K562 (cell line): ENCODE measurements at regions not wholly inside any gene's neighbourhood (a gene's known extent, or its start where the extent isn't known, plus 50 kb on each side); places are given as distances from the start of the nearest gene placed in this dataset.

Source experiments
- ATF7 ChIP-seq: fragments of 450-650 bp; IDR thresholded peaks from 2 replicates; pipeline ENCODE4 v1.7.1; 2014; ENCODE audit warnings: mild to moderate bottlenecking, moderate library complexity
- BCOR ChIP-seq: fragments of 450-650 bp; IDR thresholded peaks from 2 replicates; pipeline ENCODE4 v1.6.1; 2016
- BMI1 ChIP-seq: fragments of 150-350 bp; IDR thresholded peaks from 2 replicates; pipeline ENCODE4 v1.6.1; 2014; ENCODE audit warnings: low read length
- CREM ChIP-seq: IDR thresholded peaks from 2 replicates; pipeline ENCODE4 v1.6.1; 2014; ENCODE audit warnings: antibody characterized with exemption, low read depth
- CXXC5 ChIP-seq: fragments of 250-450 bp; sonication (Bioruptor Pico); IDR thresholded peaks from 2 replicates; pipeline ENCODE4 v1.8.0; 2022; ENCODE audit warnings: inconsistent platforms, mild to moderate bottlenecking, moderate library complexity
- EP300 ChIP-seq: IDR thresholded peaks from 2 replicates; pipeline ENCODE4 v1.6.1; 2012; ENCODE audit warnings: low read length, improper control_type of control experiment
- ESRRB ChIP-seq: fragments of 250-450 bp; sonication (Bioruptor Pico); IDR thresholded peaks from 2 replicates; pipeline ENCODE4 v1.5.0; 2020; ENCODE audit warnings: mild to moderate bottlenecking, moderate library complexity, borderline replicate concordance
- HES1 ChIP-seq: fragments of 450-650 bp; IDR thresholded peaks from 2 replicates; pipeline ENCODE4 v1.6.1; 2016; ENCODE audit warnings: low read depth, mild to moderate bottlenecking, moderate library complexity
- LEF1 ChIP-seq: fragments of 450-650 bp; IDR thresholded peaks from 2 replicates; pipeline ENCODE4 v1.6.1; 2016; ENCODE audit warnings: mild to moderate bottlenecking
- MXI1 ChIP-seq: IDR thresholded peaks from 2 replicates; pipeline ENCODE4 v1.6.1; 2011; ENCODE audit warnings: low read depth, mild to moderate bottlenecking, improper control_type of control experiment, low read length
- NCOA2 ChIP-seq, 2 experiments: fragments of 450-650 bp; IDR thresholded peaks; 2 replicates each; pipeline ENCODE4 v1.6.1; 2018; ENCODE audit warnings: mild to moderate bottlenecking in 2 of 2, moderate library complexity in 1 of 2; ENCODE audit not compliant: partially characterized antibody in 2 of 2
- NFE2L1 ChIP-seq: fragments of 450-650 bp; IDR thresholded peaks from 2 replicates; pipeline ENCODE4 v1.6.1; 2016; ENCODE audit warnings: missing genetic modification characterization, low read depth, mild to moderate bottlenecking, missing compliant biosample characterization, moderate library complexity, borderline replicate concordance
- POLR2AphosphoS2 ChIP-seq: IDR thresholded peaks from 2 replicates; pipeline ENCODE4 v1.6.1; 2012; ENCODE audit warnings: low read length, improper control_type of control experiment
- POLR2G ChIP-seq: fragments of 200-400 bp; formaldehyde crosslinking; IDR thresholded peaks from 2 replicates; pipeline ENCODE4 v1.6.1; 2017; ENCODE audit warnings: low read depth, mild to moderate bottlenecking, antibody characterized with exemption, low read length, moderate library complexity
- TARDBP ChIP-seq: fragments of 450-650 bp; IDR thresholded peaks from 2 replicates; pipeline ENCODE4 v1.6.1; 2016
- TEAD4 ChIP-seq, 2 experiments: sonication (generic) in 1 of 2; formaldehyde crosslinking in 1 of 2; IDR thresholded peaks; 2 replicates each; pipeline versions ENCODE4 v1.6.1 to v1.8.0; 2012 to 2022; ENCODE audit warnings: borderline replicate concordance in 1 of 2, inconsistent platforms in 1 of 2, low read length in 1 of 2, mild to moderate bottlenecking in 1 of 2, missing genetic modification reagents in 1 of 2
- ZZZ3 ChIP-seq: fragments of 450-650 bp; IDR thresholded peaks from 2 replicates; pipeline ENCODE4 v1.6.1; 2016; ENCODE audit warnings: antibody characterized with exemption, mild to moderate bottlenecking, moderate library complexity
- TF ChIP-seq, protein P1 (sequence below), 2 experiments: fragments of 250-450 bp in 1 of 2; fragments of 450-650 bp in 1 of 2; sonication (Bioruptor Pico) in 1 of 2; IDR thresholded peaks; 2 replicates each; pipeline versions ENCODE4 v1.6.1 to v1.8.0; 2016 to 2021; ENCODE audit warnings: mild to moderate bottlenecking in 2 of 2, moderate library complexity in 2 of 2, missing compliant biosample characterization in 1 of 2, missing genetic modification characterization in 1 of 2
- TF ChIP-seq, protein P2 (sequence below): sonication (generic); formaldehyde crosslinking; IDR thresholded peaks from 2 replicates; pipeline ENCODE4 v1.8.1; 2023; ENCODE audit warnings: mild to moderate bottlenecking, missing genetic modification reagents
- TF ChIP-seq, protein P3 (sequence below): IDR thresholded peaks from 3 replicates; pipeline ENCODE4 v1.6.1; 2011; ENCODE audit warnings: borderline replicate concordance, mild to moderate bottlenecking; ENCODE audit not compliant: insufficient read length, insufficient read depth

DNA sequence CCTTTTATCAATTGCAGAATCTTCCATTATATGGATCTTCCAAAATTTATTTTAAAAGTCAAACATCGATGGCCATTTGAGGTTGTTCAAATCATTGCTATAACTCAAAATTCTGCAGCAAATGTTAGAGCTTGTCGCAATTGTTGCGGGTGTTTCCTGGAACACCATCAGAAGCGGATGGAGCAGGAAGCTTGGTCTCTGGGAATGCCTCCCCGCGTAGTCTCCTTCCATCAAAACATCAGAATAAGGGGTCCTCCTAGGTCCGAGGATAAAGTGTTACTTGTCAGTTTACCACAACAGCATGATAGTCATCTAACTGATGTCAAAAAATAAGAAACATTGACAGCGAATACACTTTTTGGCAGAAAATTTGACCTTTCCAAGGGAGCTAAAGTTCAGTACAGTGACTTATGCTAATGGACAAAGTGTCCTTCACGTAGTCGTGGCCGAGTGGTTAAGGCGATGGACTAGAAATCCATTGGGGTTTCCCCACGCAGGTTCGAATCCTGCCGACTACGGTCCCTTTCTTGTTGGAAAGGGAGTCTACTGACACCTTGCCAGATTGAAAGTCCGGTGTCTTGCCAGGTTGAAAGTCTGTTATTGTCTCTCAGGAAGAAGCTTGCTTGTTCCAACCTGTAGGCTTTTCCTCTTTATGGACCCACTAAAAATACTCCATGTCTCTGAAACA lies 59.0 kb upstream of the ZNF184 start (continued):
- TF ChIP-seq ATF7 (peak; percentile 63), POLR2AphosphoS2 (no peak), TARDBP (no peak), ESRRB (CRISPR knock-in tag) (no peak), MXI1 (no peak), BMI1 (no peak), ZZZ3 (no peak), BCOR (peak; percentile 56; the same call in 1 of the 2 replicates), CXXC5 (CRISPR knock-in tag) (peak; percentile 81), NCOA2 (IDR thresholded peaks at IDR 0.05; ENCODE audit: partially characterized antibody in 2 of 2) (peak in 1 of 2 experiments; percentile 51), HES1 (no peak), TEAD4 (IDR thresholded peaks at IDR 0.05; ENCODE audit: low read length) (peak; percentile 77; the same call in 1 of the 2 replicates), TEAD4 (CRISPR knock-in tag; IDR thresholded peaks at IDR 0.05; ENCODE audit: borderline replicate concordance) (no peak), NFE2L1 (tag) (no peak), POLR2G (no peak), LEF1 (no peak), CREM (peak; percentile 73), EP300 (peak; percentile 51; the same call in 1 of the 2 replicates)
- TF ChIP-seq, protein P1, sequence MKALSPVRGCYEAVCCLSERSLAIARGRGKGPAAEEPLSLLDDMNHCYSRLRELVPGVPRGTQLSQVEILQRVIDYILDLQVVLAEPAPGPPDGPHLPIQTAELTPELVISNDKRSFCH (CRISPR knock-in tag; IDR thresholded peaks at IDR 0.05): no peak
- TF ChIP-seq, protein P1 (tag; IDR thresholded peaks at IDR 0.05): peak; percentile 99
- TF ChIP-seq, protein P2, sequence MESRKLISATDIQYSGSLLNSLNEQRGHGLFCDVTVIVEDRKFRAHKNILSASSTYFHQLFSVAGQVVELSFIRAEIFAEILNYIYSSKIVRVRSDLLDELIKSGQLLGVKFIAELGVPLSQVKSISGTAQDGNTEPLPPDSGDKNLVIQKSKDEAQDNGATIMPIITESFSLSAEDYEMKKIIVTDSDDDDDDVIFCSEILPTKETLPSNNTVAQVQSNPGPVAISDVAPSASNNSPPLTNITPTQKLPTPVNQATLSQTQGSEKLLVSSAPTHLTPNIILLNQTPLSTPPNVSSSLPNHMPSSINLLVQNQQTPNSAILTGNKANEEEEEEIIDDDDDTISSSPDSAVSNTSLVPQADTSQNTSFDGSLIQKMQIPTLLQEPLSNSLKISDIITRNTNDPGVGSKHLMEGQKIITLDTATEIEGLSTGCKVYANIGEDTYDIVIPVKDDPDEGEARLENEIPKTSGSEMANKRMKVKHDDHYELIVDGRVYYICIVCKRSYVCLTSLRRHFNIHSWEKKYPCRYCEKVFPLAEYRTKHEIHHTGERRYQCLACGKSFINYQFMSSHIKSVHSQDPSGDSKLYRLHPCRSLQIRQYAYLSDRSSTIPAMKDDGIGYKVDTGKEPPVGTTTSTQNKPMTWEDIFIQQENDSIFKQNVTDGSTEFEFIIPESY (CRISPR knock-in tag): no peak
- TF ChIP-seq, protein P3, sequence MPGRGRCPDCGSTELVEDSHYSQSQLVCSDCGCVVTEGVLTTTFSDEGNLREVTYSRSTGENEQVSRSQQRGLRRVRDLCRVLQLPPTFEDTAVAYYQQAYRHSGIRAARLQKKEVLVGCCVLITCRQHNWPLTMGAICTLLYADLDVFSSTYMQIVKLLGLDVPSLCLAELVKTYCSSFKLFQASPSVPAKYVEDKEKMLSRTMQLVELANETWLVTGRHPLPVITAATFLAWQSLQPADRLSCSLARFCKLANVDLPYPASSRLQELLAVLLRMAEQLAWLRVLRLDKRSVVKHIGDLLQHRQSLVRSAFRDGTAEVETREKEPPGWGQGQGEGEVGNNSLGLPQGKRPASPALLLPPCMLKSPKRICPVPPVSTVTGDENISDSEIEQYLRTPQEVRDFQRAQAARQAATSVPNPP: no peak
